Neural progenitor cell (in vitro differentiated cells): ENCODE measurements at regions not wholly inside any gene's neighbourhood (a gene's known extent, or its start where the extent isn't known, plus 50 kb on each side); places are given as distances from the start of the nearest gene placed in this dataset.
"Not testable (repeated sequence)": the region's sequence is repeated elsewhere in the genome, so short reads cannot be mapped to it uniquely, and the experiment has no call there.

Experiments
- DNase-seq: peaks from one replicate; pipeline ENCODE4 v3.0.0-alpha.2; 2016; ENCODE audit warnings: low spot score
- H2AFZ ChIP-seq: fragments of 200-600 bp; sonication (generic); replicated peaks from 2 replicates; pipeline ENCODE4 v1.6.1; 2016; ENCODE audit warnings: antibody characterized with exemption
- H3F3A ChIP-seq: fragments of 200-600 bp; sonication (generic); 2 replicates; pipeline ENCODE4 v1.6.1; 2016; ENCODE audit warnings: antibody characterized with exemption, low read depth
- H3K27ac ChIP-seq: fragments of 200-600 bp; sonication (generic); 2 replicates; pipeline ENCODE4 v1.5.1; 2016; ENCODE audit warnings: mild to moderate bottlenecking
- H3K27me3 ChIP-seq: fragments of 200-600 bp; sonication (generic); 2 replicates; pipeline ENCODE4 v1.6.1; 2016; ENCODE audit warnings: mild to moderate bottlenecking, moderate library complexity
- H3K36me3 ChIP-seq: fragments of 200-600 bp; sonication (generic); 2 replicates; pipeline ENCODE4 v1.5.1; 2016
- H3K4me1 ChIP-seq: fragments of 200-600 bp; sonication (generic); 2 replicates; pipeline ENCODE4 v1.6.1; 2016; ENCODE audit warnings: mixed run types
- H3K4me2 ChIP-seq: fragments of 200-600 bp; sonication (generic); 2 replicates; pipeline ENCODE4 v1.6.1; 2016
- H3K4me3 ChIP-seq: fragments of 200-600 bp; sonication (generic); 2 replicates; pipeline ENCODE4 v1.5.1; 2016
- H3K79me2 ChIP-seq: fragments of 200-600 bp; sonication (generic); 2 replicates; pipeline ENCODE4 v1.6.1; 2016; ENCODE audit warnings: low read depth
- H3K9ac ChIP-seq: fragments of 200-600 bp; sonication (generic); 2 replicates; pipeline ENCODE4 v1.6.1; 2016
- H3K9me3 ChIP-seq: fragments of 200-600 bp; sonication (generic); 2 replicates; pipeline ENCODE4 v1.5.1; 2016; ENCODE audit warnings: low read depth
- H4K20me1 ChIP-seq: fragments of 200-600 bp; sonication (generic); 2 replicates; pipeline ENCODE4 v1.6.1; 2016; ENCODE audit warnings: low read depth
- H3K27ac Mint-ChIP-seq: 3 replicates; pipeline ENCODE4 v1.8.0; 2021; ENCODE audit warnings: mixed read lengths
- H3K27me3 Mint-ChIP-seq: 2 replicates; pipeline ENCODE4 v1.8.0; 2022; ENCODE audit warnings: low read depth, mild to moderate bottlenecking, inconsistent platforms, moderate library complexity, mixed read lengths; ENCODE audit not compliant: insufficient read depth
- H3K36me3 Mint-ChIP-seq: 3 replicates; pipeline ENCODE4 v1.8.0; 2021; ENCODE audit warnings: mixed read lengths
- H3K4me1 Mint-ChIP-seq: 3 replicates; pipeline ENCODE4 v1.8.0; 2021; ENCODE audit warnings: mixed read lengths
- H3K4me3 Mint-ChIP-seq: 3 replicates; pipeline ENCODE4 v1.8.0; 2021; ENCODE audit warnings: mild to moderate bottlenecking, moderate library complexity, mixed read lengths
- H3K9me3 Mint-ChIP-seq: 3 replicates; pipeline ENCODE4 v1.8.0; 2020; ENCODE audit warnings: mixed read lengths
- CTCF ChIP-seq: fragments of 200-600 bp; sonication (generic); IDR thresholded peaks from 2 replicates; pipeline ENCODE4 v1.5.1; 2017; ENCODE audit warnings: antibody characterized with exemption, mild to moderate bottlenecking
- EZH2 ChIP-seq: fragments of 200-600 bp; sonication (generic); IDR thresholded peaks from 2 replicates; pipeline ENCODE4 v1.6.1; 2017; ENCODE audit warnings: antibody characterized with exemption, mild to moderate bottlenecking, moderate library complexity
- EZH2phosphoT487 ChIP-seq: fragments of 200-600 bp; sonication (generic); IDR thresholded peaks from 2 replicates; pipeline ENCODE4 v1.6.1; 2017; ENCODE audit warnings: antibody characterized with exemption

GRCh38 chr1:168405906-168406549, 125.4 kb downstream of the TBX19 start:
- Mint-ChIP-seq H3K4me3 (no peak overlapping the region), H3K36me3 (no peaks in the 10 kb centered on the region), H3K27ac (no peak overlapping the region), H3K9me3 (peaks cover 9% of the 10 kb centered on the region), H3K27me3 (no peaks in the 10 kb centered on the region), H3K4me1 (peaks cover 14% of the 10 kb centered on the region)
- Histone ChIP-seq H3K4me3 (no peak overlapping the region), H3K9ac (no peak overlapping the region), H3K4me2 (no peak overlapping the region), H3K27ac (no peak overlapping the region), H3K27me3 (no peaks in the 10 kb centered on the region), H3K4me1 (no peaks in the 10 kb centered on the region), H4K20me1 (no peaks in the 10 kb centered on the region), H3K9me3 (no peaks in the 10 kb centered on the region), H3K36me3 (no peaks in the 10 kb centered on the region), H3K79me2 (no peaks in the 10 kb centered on the region), H2AFZ (no peak overlapping the region), H3F3A (no peaks in the 10 kb centered on the region)
- TF ChIP-seq EZH2phosphoT487 (no peak), EZH2 (no peak), CTCF (no peak)
- DNase-seq = no peak

- no peaks in the 10 kb centered on the region for H3K4me1 ChIP-seq
- Mint-ChIP-seq H3K4me3 (no peak overlapping the region), H3K27ac (no peak overlapping the region), H3K27me3 (peaks cover 2% of the 10 kb centered on the region), H3K9me3 (peaks cover 4% of the 10 kb centered on the region), H3K4me1 (peaks cover 22% of the 10 kb centered on the region), H3K36me3 (no peaks in the 10 kb centered on the region)
- H3K4me2 ChIP-seq = no peak overlapping the region
- H3K27ac ChIP-seq = no peak overlapping the region
- no peak overlapping the region for H3K9ac ChIP-seq
- TF ChIP-seq CTCF (no peak), EZH2phosphoT487 (no peak), EZH2 (no peak)
- H2AFZ ChIP-seq = no peak overlapping the region
- no peaks in the 10 kb centered on the region for H3F3A ChIP-seq
- no peaks in the 10 kb centered on the region for H3K9me3 ChIP-seq
- H4K20me1 ChIP-seq = no peaks in the 10 kb centered on the region
- no peaks in the 10 kb centered on the region for H3K79me2 ChIP-seq
- DNase-seq = no peak
- H3K36me3 ChIP-seq = no peaks in the 10 kb centered on the region
- no peak overlapping the region for H3K4me3 ChIP-seq
- H3K27me3 ChIP-seq = no peaks in the 10 kb centered on the region
Measured at GRCh38 chr1:168403140-168403539, 122.5 kb downstream of the TBX19 start.

GRCh38 chr1:168402466-168402865, 121.8 kb downstream of the TBX19 start:
- not testable (repeated sequence) for H3K27me3 Mint-ChIP-seq, H3K27me3 ChIP-seq, H3K9me3 Mint-ChIP-seq, H3K4me1 ChIP-seq, H3K4me3 Mint-ChIP-seq, H3K27ac ChIP-seq, H3K4me3 ChIP-seq, H4K20me1 ChIP-seq, H3K9ac ChIP-seq, H3F3A ChIP-seq, H3K36me3 Mint-ChIP-seq, H3K9me3 ChIP-seq, H3K79me2 ChIP-seq, H3K36me3 ChIP-seq, H3K27ac Mint-ChIP-seq, H3K4me2 ChIP-seq, DNase-seq, H2AFZ ChIP-seq
- H3K4me1 Mint-ChIP-seq = peaks cover 23% of the 10 kb centered on the region

- Histone ChIP-seq H3K9ac (no peak overlapping the region), H3K79me2 (no peaks in the 10 kb centered on the region), H3K4me1 (no peaks in the 10 kb centered on the region), H3K36me3 (no peaks in the 10 kb centered on the region), H3K27me3 (no peaks in the 10 kb centered on the region), H3K27ac (no peak overlapping the region), H3F3A (no peaks in the 10 kb centered on the region), H3K4me3 (no peak overlapping the region), H3K9me3 (no peaks in the 10 kb centered on the region), H4K20me1 (no peaks in the 10 kb centered on the region), H3K4me2 (no peak overlapping the region), H2AFZ (no peak overlapping the region)
- Mint-ChIP-seq H3K9me3 (no peaks in the 10 kb centered on the region), H3K27ac (no peak overlapping the region), H3K27me3 (peaks cover 2% of the 10 kb centered on the region), H3K4me3 (no peak overlapping the region), H3K36me3 (no peaks in the 10 kb centered on the region), H3K4me1 (peaks cover 23% of the 10 kb centered on the region)
- DNase-seq = no peak
- TF ChIP-seq EZH2phosphoT487 (no peak), EZH2 (no peak), CTCF (no peak)
Measured at GRCh38 chr1:168401341-168401740, 120.7 kb downstream of the TBX19 start.
